CD4-positive, alpha-beta T cell treated with Interleukin-4 for 4 hours (primary cell): ENCODE measurements at regions not wholly inside any gene's neighbourhood (a gene's known extent, or its start where the extent isn't known, plus 50 kb on each side); places are given as distances from the start of the nearest gene placed in this dataset.

Experiments
- DNase-seq: peaks from one replicate; pipeline ENCODE4 v3.0.0-alpha.2; 2020

DNA sequence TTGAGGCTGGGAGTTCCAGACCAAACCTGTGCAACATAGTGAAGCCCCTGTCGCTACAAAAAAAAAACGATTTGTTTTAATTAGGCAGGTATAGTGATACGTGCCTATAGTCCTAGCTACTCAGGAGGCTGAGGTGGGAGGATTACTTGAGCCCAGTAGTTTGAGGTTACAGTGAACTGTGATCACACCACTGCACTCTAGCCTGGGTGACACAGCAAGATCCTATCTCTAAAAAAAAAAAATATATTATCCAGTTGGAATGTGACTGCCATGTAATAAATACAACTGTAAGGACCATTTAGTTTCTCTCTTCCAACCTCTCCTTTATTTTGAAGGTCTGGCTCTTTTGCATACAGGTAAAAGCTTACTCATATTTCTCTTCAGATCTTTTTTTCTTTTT is 571.5 kb downstream of the UTRN start:
- no peak for DNase-seq

DNA sequence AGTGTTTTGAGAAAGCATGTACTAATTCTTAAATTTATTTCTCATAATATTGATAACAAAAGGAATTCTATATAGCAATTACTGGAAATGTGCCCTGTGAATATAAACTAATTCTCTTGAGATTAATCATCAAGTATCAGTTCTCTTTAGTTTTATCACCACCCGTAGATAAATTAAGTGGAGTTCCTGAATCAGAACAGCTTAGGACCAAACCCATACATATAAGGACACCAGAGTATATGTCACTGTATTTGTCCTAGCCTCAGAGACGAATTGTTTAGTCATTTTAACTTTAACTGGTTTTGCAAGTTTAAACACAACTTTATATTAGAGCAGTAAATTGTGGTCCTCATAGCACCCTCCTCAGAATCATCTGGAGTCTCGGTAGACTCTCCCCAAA is 572.0 kb downstream of the UTRN start:
- DNase-seq = no peak

DNA sequence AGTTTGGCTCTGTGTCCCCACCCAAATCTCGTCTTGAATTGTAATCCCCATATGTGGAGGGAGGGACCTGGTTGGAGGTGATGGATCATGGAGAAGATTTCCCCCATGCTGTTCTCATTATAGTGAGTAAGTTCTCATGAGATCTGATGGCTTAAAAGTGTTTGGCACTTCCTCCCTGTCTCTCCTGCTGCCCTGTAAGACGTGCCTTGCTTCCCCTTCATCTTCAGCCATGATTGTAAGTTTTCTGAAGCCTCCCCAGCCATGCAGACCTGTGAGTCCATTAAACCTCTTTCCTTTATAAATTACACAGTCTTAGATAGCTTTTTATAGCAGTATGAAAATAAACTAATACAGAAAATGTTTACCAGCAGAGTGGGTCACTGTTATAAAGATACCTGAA is 577.6 kb downstream of the UTRN start:
- DNase-seq = no peak

DNA sequence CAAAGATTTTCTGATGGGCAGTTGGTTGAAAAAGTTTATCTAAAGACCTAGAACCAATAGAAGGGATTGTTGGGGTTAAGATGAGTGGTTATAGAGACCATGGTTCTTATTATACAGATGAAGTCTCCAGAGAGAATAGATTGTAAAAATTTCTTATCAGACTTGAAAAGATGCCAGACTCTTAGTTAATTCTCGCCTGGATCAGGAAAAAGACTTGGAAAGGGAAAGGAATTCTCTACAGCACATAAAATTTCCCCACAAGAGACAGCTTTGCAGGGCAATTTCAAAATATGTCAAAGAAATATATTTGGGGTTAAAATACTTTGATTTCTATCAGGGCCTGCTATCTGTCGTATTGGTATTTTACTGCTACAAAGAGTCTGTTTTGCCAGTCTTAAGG is 582.6 kb downstream of the UTRN start:
- DNase-seq = no peak

DNA sequence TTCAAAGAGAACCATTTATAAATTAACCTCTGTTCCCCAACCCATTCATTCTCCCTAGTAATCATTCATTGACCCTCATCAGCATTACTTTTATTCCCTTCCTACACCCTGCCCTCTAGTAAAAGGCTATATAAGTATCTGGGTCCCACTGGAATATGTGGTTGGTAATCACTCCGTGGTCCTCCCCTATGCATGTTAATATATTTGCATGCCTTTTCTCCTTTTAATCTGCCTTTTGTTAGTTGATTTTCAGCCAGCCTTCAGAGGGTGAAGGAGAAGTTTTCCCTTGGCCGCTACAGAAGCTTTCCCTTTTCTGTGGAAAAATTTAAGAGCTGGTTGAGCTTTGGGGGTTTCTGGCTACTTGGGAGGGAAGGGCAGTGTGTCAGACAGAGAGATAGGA is 585.6 kb downstream of the UTRN start:
- no peak for DNase-seq

DNA sequence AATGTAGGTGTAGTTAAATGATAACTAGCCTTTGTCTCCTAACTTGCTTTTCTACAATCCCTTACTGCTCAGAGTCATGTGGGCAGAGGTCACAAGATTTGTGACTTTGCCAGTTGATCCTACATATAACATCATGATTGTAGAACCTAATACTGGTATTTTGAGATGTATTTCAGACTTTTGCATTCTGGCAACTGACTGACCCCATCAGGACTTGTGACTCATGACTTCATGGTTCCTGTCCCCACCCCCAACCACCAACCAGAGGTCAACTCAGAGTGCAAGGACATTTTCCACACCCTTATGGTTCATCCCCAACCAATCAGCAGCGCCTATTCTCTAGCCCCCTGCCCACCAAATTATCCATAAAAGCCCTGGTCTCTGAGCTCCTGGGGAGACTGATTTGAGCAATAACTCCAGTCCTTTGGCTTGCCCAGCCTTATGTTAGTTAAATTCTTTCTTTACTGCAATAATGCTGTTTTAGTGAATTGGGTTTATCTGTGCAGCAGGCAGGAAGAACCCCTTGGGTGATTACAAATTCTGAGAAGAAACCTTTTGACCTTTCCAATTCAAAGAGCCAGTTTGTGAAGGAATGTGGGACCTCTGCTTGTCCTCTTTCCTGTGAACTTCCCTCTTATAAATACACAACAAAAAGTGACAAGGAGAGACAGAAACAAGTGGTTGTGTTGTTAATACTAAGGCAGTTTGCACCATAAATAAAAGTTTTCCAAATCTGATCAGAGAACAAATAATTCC is 588.7 kb downstream of the UTRN start:
- no peak for DNase-seq

DNA sequence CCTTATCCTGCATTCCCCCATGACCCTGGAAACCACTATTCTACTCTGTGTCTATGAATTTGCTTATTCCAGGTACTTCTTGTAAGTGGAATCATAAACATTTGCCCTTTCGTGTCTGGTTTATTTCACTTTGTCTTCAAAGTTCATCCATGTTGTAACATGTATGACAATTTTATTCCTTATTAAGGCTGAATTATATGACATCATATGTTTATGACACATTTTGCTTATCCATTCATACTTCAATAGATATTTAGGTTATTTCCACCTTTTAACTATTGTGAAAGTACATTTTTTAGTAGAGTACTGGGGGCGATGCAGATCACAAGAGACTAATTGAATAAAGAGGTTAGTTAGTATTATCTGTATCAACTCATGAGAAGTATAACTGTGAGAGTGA is 591.6 kb downstream of the UTRN start:
- no peak for DNase-seq

DNA sequence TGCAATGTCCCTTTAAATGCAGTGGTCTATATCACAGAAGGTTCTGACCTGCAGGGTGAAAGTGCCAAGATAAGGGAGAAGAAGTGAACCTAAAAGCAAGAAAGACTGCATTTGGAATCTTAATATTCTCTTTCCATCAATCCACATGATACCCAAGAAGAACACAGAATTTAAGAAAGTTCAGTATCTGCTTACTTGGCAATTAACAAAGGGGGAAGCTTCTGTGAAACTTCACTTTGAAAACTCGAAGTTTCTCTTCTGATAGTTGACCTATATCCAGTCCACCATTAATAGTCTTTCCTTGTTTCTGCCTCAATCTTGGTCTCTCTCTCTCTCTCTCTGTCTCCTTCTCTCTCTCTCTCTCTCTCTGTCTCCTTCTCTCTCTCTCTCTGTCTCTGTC is 592.0 kb downstream of the UTRN start:
- no peak for DNase-seq

DNA sequence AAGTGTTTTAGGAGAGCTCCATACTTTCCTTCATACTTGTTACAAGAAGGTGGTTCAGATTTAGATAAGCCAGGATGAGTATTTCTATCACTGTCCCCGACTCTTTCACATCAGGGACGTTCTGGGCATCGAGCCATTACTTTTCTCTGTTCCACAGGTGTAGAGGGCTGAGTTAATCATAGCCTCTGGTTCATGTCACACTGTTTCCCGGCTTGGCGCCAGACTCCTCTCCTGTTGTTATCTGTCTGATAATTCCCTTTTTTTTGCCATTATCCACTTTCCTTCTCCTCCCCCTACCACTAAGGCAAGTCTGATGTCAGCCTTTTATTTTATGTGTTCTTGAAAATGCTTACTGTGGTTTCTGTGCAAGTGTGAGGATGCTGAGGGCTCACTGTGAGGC is 593.4 kb downstream of the UTRN start:
- no peak for DNase-seq

DNA sequence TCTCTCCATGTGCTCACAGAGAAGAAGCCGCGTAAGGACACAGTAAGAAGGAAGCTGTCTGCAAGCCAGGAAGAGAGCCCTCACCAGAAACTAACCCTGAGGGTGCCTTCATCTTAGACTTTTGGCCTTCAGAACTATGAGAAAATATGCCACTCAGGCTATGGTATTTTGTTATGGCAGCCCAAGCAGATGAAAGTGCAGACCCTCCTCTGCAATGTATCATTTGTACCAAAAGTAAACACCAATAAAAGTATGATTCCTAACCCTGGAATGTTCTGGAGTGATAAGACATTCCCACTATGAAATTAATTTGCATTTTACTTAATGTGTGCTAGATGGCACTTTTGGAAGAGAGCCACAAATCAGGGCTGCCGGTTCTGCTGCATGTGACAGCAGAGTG is 594.3 kb downstream of the UTRN start:
- DNase-seq = no peak

DNA sequence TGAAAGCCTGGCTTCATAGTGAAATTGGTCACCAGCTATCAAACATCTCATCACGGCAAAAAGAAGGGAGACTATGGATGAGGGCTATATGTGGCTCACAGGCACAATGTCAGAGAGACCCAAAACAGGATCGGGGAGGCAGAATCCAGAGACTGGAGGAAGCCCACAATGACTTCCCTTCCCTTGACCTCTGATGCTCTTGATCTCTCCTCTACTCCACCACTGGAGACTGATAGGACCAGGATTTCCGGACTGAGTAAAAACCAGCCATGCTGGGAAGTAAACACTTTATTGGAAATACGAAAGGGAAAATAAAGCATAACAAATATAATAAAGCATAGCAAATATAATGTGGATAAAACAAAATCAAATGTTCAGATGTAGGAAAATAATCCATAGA is 597.3 kb downstream of the UTRN start:
- no peak for DNase-seq

DNA sequence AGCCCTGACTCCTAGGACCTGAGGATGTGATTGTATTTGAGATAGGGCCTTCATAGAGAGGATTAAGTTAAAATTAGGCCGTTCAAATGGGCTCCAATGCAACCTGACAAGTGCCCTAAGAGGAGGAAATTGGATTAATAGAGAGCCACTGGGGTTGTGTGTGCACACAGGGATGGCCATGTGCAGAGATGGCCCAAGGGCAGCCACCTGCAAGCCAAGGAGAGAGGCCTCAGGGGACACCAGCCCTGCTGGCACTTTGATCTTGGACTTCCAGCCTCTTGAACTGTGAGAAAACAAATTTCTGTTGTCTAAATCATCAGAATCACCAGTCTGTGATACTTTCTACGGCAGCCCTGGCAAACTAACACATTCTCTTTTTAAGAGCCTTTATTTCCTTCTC is 598.8 kb downstream of the UTRN start:
- DNase-seq = no peak

DNA sequence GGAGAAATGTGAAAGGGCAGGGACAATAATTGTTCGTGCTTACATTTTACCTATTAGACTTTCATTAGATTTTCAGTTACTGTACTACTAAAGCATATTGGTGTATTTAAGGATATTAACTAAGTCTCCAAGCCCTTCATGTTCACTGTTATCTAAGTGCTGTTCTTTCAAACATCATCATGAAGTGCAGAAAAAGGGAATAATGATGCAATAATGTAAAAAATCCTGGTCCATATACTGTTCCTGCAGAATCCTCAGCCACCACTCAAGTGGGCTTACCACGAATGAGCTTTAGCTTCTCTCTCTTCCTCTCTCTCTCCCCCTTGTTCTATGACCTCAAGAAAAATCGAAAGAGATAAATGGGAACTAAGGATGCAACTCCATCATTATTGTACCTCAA is 600.7 kb downstream of the UTRN start:
- no peak for DNase-seq

DNA sequence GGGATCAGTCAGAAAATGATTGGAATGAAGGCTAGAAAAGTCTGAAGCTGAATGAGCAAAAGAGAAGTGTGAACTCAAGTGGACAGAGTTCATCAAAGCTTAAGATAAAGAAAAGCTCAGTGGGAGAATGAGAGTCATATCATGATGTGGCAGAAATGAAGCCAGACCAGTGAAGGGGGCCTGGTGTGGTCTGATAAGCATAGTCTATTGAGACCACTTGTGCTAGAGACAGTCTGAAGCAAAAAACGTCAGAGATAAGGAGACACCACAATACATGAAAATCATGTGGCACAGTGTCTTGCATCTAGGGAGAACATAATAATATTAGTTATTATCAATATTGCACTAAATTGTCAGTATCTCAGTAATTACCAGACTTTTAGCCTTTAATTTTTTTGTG is 601.5 kb downstream of the UTRN start:
- no peak for DNase-seq

DNA sequence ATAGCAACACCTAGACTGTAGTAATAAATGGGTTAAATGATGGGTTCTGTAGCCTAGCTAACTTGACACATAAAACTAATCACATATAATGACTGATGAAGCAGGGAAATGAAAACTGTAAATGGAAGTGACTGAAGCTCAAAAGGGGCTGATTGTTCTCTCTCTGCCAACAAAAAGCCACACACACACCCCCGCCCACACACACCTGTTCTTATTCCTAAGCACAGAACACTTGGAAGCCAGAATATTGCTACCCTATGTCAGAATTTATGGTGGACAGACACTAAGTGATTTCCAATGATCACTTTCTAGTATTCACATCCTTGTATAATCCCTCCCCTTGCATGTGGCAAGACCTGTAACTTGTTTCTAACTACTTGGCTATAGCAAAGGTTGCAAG is 603.5 kb downstream of the UTRN start:
- no peak for DNase-seq

DNA sequence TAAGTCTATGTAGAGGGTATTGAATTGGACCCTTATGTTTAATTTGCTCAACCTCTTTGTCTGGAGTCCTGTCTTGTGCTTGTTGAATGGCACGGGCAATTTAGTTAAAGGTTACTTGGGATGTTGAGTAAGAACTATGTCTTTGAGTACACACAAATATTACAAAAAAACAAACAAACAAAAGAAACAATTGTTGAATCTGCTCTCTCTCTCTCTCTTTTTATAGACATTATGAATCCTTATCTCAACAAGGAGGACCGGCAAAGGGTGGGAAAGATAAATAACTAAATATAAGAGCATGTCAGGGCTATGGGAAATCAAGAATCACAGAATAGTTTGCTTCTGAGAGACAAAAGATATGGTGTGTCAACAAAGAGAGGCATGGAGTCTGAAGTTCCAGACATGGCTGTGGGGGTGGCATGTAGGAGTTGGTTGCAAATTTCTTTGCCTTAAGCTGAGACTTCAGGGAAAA is 608.6 kb downstream of the UTRN start:
- DNase-seq = no peak

DNA sequence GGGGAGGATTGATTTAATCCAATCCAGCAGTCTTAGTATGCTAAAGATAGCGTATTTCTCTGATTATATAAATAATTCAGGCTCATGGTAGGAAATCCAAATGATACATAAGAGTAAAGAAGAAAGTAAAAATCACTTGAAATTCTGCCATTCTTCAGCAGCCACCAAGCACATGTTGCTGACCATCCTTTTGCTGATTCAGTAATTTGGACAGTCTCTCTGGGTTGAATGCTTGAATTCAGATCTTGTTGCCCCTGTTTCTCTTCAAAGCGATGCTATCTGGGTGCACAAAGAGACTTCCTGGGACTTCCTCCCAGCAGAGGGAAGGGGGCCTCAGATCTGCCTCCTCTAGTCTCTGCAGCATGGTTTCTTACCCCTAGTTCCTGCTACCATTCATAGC is 609.1 kb downstream of the UTRN start:
- DNase-seq = no peak

DNA sequence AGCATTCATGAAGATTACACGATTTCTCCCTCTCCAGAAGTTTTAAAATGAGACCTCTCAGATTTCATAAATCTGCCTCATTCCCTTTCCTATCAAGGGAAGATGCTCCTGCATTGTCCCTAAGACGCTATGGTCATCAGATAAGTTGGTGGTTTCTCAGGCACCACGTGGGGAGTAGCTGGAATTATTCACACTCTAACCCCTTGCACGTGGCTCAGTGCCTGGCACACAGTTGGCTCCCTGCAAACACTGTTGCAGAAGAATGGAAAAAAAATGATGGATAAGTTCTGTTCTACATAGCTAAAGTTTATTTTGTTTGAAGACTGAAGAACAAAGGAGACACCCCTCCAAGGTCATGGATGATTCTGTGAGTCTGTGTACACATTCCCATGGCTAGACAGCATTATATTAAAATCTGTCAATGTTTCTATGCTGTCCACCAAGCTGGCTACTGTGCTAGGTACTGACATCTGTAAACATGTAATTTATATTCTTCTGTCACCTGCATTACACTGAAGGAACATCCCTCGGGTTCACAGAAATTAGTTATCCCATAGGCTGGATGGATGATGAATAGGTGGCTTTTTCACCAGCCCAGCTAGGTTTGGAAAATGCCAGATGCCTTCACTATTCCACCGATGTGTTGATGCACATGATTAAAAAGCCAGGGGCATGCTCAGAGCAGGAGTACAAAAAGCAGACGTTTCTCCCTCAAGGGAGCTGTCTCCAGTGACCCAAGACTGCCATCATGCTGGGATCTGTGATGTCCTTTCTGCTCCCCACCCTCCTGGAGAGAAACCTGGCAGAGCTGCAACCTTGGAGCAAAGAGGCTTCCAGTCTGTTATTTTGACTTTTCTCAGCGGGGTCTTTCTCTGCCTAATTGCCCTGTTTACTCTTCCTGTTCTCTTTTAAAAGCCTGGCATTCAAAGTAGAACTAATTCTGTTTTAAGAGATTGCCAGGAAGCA is 610.5 kb downstream of the UTRN start:
- DNase-seq = no peak

DNA sequence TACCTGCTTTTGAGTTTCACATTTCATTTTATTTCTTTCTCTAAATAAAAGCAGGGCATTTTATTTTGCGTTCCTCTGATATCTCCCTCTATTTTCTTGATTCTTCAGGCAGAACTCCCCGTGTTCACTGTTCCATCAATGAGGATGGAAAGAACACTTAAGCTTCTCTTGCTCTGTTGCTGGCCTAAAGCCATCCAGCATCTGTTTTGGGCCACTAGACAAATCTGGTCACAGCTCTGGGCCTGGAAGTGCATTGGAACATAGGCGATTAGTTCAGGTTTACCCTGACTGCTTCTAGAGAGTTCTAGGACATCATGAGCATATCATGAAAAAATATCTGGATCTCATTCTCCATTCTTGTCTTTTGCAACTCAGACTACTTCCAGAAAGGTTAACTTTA is 611.2 kb downstream of the UTRN start:
- no peak for DNase-seq

DNA sequence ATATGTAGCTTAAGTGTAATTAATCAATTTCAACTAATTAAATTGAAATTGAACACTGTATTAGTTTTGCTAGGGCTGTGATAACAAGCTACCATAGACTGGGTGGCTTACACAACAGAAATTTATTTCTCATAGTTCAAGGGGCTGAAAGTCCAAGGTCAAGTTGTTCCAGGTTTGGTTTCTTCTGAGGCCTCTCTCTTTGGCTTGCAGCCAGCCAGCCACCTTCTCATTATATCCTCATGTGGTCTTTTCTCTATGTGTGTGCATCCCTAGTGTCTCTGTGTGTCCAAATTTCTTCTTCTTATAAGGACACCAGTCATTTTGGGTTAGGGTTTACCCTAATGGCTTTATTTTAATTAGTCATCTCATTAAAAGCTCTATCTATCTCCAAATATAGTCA is 611.7 kb downstream of the UTRN start:
- no peak for DNase-seq

DNA sequence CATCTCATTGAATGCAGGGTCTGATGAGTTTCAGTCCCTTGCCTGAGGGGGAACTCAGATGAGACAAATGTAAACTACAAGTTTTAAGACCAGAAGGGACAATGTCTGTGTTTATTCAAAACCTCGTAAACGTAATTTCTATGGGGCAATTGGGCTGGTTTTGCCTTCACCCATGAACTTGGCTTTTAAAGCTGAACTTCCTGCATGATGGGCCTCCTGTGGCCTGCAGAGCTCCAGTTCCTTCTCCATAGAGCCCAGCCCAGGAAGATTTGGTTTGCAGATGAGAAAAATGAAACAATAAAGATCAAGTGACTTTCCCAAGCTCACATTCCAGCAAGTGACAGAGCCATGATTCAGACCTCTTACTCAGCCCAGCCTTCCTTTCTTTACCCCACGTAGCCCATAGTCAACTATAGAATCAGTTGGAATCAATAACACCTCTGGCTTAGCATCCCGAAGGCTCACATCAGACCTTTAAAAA is 612.3 kb downstream of the UTRN start:
- no peak for DNase-seq

DNA sequence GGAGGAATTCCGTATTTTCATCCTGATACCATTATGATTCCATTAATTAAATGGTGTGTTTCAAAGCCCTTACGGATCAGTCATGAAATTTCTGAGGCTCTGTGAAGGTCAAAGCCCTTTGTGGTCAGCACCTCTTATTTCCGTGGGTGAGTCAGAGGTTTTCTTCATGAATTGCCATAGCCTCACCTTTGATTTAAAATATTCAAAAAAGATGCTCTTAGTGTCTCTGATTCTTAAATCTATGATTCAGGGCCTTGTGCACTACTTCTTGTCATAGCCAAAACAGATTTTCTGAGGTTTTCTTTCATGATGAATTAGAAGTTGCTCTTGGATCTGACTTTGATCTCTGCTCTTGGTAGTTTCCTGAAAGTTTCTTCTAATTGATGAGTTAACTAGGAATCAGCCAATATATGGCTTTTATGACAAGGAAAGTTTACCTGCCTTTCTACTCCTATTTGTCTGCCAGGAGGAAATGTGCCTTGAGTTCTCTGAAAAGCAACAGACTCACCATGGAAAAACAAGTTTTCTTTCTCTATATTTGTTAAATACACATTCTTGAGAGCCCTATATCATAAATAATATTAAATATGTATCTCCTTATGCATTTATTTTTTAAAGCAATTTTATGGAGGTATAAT is 613.0 kb downstream of the UTRN start:
- DNase-seq = no peak

DNA sequence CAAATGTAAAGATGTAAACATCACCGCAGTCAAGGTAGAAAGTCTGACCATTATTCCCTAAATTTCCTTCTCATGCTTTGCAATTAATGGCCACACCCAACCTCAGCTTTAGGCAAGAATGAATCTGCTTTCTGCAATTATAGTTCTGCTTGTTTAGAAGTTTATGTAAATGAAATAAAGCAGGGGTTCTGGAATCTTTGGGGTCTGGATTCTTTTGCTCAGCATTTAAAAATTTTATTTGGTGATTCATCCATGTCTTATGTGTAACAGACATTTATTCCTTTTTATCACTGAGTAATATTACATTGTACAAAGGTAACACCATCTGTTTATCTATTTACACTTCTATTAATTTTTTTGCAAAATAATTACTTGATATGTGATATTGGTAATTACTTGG is 613.6 kb downstream of the UTRN start:
- DNase-seq = no peak

DNA sequence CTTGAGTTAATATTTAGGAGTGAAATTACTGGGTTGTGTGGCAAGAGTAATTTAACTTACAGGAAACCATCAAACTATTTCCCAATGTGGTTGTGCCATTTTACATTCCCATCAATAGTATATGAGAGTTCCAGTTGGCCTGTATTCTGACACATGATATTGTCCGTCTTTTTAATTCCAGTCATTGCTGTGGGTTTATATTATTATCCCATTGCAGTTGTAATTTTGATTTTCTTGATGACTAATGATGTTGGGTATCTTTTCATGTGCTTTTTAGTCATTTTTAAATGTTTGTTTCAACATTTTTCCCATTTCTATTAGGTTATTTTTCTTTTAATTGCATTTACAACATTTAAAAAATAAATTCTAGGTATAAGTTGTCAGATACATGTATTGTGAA is 614.0 kb downstream of the UTRN start:
- DNase-seq = no peak
